CD14-positive monocyte (primary cell): ENCODE measurements at regions not wholly inside any gene's neighbourhood (a gene's known extent, or its start where the extent isn't known, plus 50 kb on each side); places are given as distances from the start of the nearest gene placed in this dataset.
A peak's percentile ranks its signal among the peaks of the same experiment; 100 is the strongest.

ENCODE experiments used
- DNase-seq, 3 donors: peaks; one replicate each; pipeline ENCODE4 v3.0.0-alpha.2; 2011 to 2022
- H2AFZ ChIP-seq: 2 replicates; pipeline ENCODE4 v1.6.0; 2012; ENCODE audit warnings: mild to moderate bottlenecking, low read depth, low read length, inconsistent platforms; ENCODE audit not compliant: insufficient read depth, poor library complexity, severe bottlenecking
- H3K27ac ChIP-seq, 2 donors: 1 replicate in 1 of 2; 2 replicates in 1 of 2; pipeline ENCODE4 v1.5.1; 2012 to 2013; ENCODE audit warnings: low read length in 2 of 2, control low read depth in 1 of 2, inconsistent platforms in 1 of 2, low read depth in 1 of 2, mild to moderate bottlenecking in 1 of 2
- H3K27me3 ChIP-seq, 2 donors: one replicate each; pipeline versions ENCODE4 v1.6.0 to v1.6.1; 2011 to 2013; ENCODE audit warnings: low read length in 2 of 2; ENCODE audit not compliant: control insufficient read depth in 2 of 2, insufficient read depth in 2 of 2
- H3K36me3 ChIP-seq, 2 donors: replicated peaks in 1 of 2; 1 replicate in 1 of 2; 2 replicates in 1 of 2; pipeline versions ENCODE4 v1.5.1 to v1.6.1; 2012 to 2013; ENCODE audit warnings: low read length in 2 of 2, control low read depth in 1 of 2, inconsistent platforms in 1 of 2, mild to moderate bottlenecking in 1 of 2; ENCODE audit not compliant: insufficient read depth in 2 of 2, control insufficient read depth in 1 of 2
- H3K4me1 ChIP-seq, 2 donors: 1 replicate in 1 of 2; 2 replicates in 1 of 2; pipeline versions ENCODE4 v1.5.1 to v1.6.1; 2012 to 2013; ENCODE audit warnings: low read length in 2 of 2, control low read depth in 1 of 2, inconsistent platforms in 1 of 2, mild to moderate bottlenecking in 1 of 2, moderate library complexity in 1 of 2; ENCODE audit not compliant: insufficient read depth in 2 of 2, control insufficient read depth in 1 of 2
- H3K4me2 ChIP-seq: replicated peaks from 2 replicates; pipeline ENCODE3; 2012; ENCODE audit warnings: low read length, moderate library complexity, mild to moderate bottlenecking; ENCODE audit not compliant: poor library complexity, severe bottlenecking; ENCODE audit errors: extremely low read depth
- H3K4me3 ChIP-seq, 3 experiments: fragments of 200-600 bp in 1 of 3; sonication (generic) in 1 of 3; replicated peaks in 1 of 3; 1 replicate in 2 of 3; 2 replicates in 1 of 3; pipeline ENCODE4 v1.5.1; 2011 to 2013; ENCODE audit warnings: low read length in 3 of 3, mild to moderate bottlenecking in 3 of 3, control low read depth in 2 of 3, low read depth in 2 of 3, inconsistent platforms in 1 of 3, moderate library complexity in 1 of 3
- H3K79me2 ChIP-seq: 2 replicates; pipeline ENCODE4 v1.6.0; 2012; ENCODE audit warnings: mild to moderate bottlenecking, control low read depth, inconsistent platforms, low read length, moderate library complexity; ENCODE audit not compliant: insufficient read depth
- H3K9ac ChIP-seq: 2 replicates; pipeline ENCODE4 v1.6.0; 2017; ENCODE audit warnings: low read length, mild to moderate bottlenecking; ENCODE audit not compliant: insufficient read depth, poor library complexity, severe bottlenecking
- H3K9me3 ChIP-seq, 2 donors: replicated peaks in 1 of 2; 1 replicate in 1 of 2; 2 replicates in 1 of 2; pipeline versions ENCODE4 v1.5.1 to v1.6.1; 2012 to 2013; ENCODE audit warnings: low read length in 2 of 2, control low read depth in 1 of 2; ENCODE audit not compliant: control insufficient read depth in 1 of 2, insufficient read depth in 1 of 2
- H4K20me1 ChIP-seq: 2 replicates; pipeline ENCODE4 v1.6.0; 2012; ENCODE audit warnings: mild to moderate bottlenecking, low read length, control low read depth, moderate library complexity; ENCODE audit not compliant: insufficient read depth
- H3K27ac Mint-ChIP-seq, 7 donors: one replicate each; pipeline ENCODE4 v1.8.0; 2020; ENCODE audit warnings: mild to moderate bottlenecking in 7 of 7, mixed read lengths in 7 of 7, moderate library complexity in 6 of 7, inconsistent platforms in 2 of 7
- H3K27me3 Mint-ChIP-seq, 3 donors: one replicate each; pipeline ENCODE4 v1.8.0; 2021 to 2022; ENCODE audit warnings: low read depth in 3 of 3, mild to moderate bottlenecking in 3 of 3, mixed read lengths in 3 of 3, moderate library complexity in 3 of 3, inconsistent platforms in 1 of 3
- H3K36me3 Mint-ChIP-seq, 2 donors: one replicate each; pipeline ENCODE4 v1.8.0; 2020; ENCODE audit warnings: mixed read lengths in 2 of 2, inconsistent platforms in 1 of 2, mild to moderate bottlenecking in 1 of 2
- H3K4me1 Mint-ChIP-seq: one replicate; pipeline ENCODE4 v1.8.0; 2020; ENCODE audit warnings: mild to moderate bottlenecking, mixed read lengths
- H3K4me3 Mint-ChIP-seq, 2 donors: one replicate each; pipeline ENCODE4 v1.8.0; 2020; ENCODE audit warnings: mild to moderate bottlenecking in 2 of 2, mixed read lengths in 2 of 2, moderate library complexity in 1 of 2
- H3K9me3 Mint-ChIP-seq, 7 donors: one replicate each; pipeline ENCODE4 v1.8.0; 2020 to 2022; ENCODE audit warnings: mixed read lengths in 7 of 7, mild to moderate bottlenecking in 6 of 7, moderate library complexity in 6 of 7, inconsistent platforms in 2 of 7
- WGBS: methylation state at CpG from one replicate; pipeline ENCODE4 v1.1.5; 2013; ENCODE audit warnings: missing lambda C conversion rate; ENCODE audit not compliant: insufficient coverage; 5-methylcytosine and 5-hydroxymethylcytosine counted together
- intact Hi-C, 2 donors: fragments of 100-400 bp; cut with micrococcal nuclease; formaldehyde crosslinking; loops; one replicate each; pipeline versions ENCODE4 v1.15.0 to v1.15.1; 2023
- TF ChIP-seq, protein P1 (sequence below): fragments of 200-600 bp; IDR thresholded peaks from one replicate; pipeline ENCODE4 v1.8.0; 2022; ENCODE audit warnings: antibody characterized with exemption, mild to moderate bottlenecking

- Histone ChIP-seq H3K27ac (no peak overlapping the region), H4K20me1 (no peaks in the 10 kb centered on the region), H3K36me3 (no peaks in the 10 kb centered on the region), H3K9ac (no peak overlapping the region), H3K79me2 (no peaks in the 10 kb centered on the region), H3K4me3 (no peak overlapping the region), H3K4me2 (no peak overlapping the region), H3K27me3 (no peaks in the 10 kb centered on the region), H3K4me1 (no peaks in the 10 kb centered on the region), H3K9me3 (no peaks in the 10 kb centered on the region), H2AFZ (no peak overlapping the region)
- 89% methylated on average over 5 of the region's 13 CpGs for WGBS
- DNase-seq: no peak
- Mint-ChIP-seq H3K36me3 (no peaks in the 10 kb centered on the region), H3K4me1 (no peaks in the 10 kb centered on the region), H3K27ac (peak overlapping the region in 1 of 7 donors; percentile 42), H3K27me3 (peaks cover 0 to 3% (median 0%) of the 10 kb centered on the region in 3 donors), H3K9me3 (peaks cover 0 to 3% (median 0%) of the 10 kb centered on the region in 7 donors), H3K4me3 (no peak overlapping the region)
- intact Hi-C loops: no loop called here
- TF ChIP-seq, protein P1, sequence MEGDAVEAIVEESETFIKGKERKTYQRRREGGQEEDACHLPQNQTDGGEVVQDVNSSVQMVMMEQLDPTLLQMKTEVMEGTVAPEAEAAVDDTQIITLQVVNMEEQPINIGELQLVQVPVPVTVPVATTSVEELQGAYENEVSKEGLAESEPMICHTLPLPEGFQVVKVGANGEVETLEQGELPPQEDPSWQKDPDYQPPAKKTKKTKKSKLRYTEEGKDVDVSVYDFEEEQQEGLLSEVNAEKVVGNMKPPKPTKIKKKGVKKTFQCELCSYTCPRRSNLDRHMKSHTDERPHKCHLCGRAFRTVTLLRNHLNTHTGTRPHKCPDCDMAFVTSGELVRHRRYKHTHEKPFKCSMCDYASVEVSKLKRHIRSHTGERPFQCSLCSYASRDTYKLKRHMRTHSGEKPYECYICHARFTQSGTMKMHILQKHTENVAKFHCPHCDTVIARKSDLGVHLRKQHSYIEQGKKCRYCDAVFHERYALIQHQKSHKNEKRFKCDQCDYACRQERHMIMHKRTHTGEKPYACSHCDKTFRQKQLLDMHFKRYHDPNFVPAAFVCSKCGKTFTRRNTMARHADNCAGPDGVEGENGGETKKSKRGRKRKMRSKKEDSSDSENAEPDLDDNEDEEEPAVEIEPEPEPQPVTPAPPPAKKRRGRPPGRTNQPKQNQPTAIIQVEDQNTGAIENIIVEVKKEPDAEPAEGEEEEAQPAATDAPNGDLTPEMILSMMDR: no peak
These were observed 199.2 kb upstream of the CDH4 start for GRCh38 chr20:61052776-61053442.

DNA sequence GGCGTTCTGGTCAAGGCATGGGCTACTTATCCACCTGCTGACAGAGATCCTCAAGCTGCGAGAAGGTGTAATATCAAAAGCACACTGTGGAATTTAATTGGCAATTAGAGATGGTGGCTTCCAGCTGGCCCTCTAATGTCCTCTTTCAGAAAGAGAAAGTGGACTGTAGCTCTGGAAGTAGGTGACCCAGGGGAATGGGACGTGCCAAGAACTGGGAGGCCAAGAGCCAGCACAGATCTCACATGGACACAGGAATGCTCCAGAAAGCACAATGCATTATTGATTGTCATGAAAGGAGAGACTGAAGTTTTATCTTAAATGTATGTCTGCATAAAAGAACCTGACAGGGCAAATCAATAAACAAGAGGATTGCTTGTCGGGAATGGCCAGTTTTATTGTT is 198.6 kb upstream of the CDH4 start:
- Histone ChIP-seq H3K79me2 (no peaks in the 10 kb centered on the region), H3K9me3 (no peaks in the 10 kb centered on the region), H3K36me3 (no peaks in the 10 kb centered on the region), H4K20me1 (no peaks in the 10 kb centered on the region), H3K27me3 (no peaks in the 10 kb centered on the region), H3K9ac (no peak overlapping the region), H3K4me3 (no peak overlapping the region), H3K4me1 (no peaks in the 10 kb centered on the region), H3K4me2 (no peak overlapping the region), H2AFZ (no peak overlapping the region), H3K27ac (no peak overlapping the region)
- no peak for DNase-seq
- H3K36me3 Mint-ChIP-seq: no peaks in the 10 kb centered on the region
- H3K4me1 Mint-ChIP-seq: no peaks in the 10 kb centered on the region
- no peak overlapping the region for H3K4me3 Mint-ChIP-seq
- TF ChIP-seq, protein P1: no peak
- peaks cover 0 to 3% (median 0%) of the 10 kb centered on the region in 3 donors for H3K27me3 Mint-ChIP-seq
- intact Hi-C loops: no loop called here
- peaks cover 0 to 3% (median 0%) of the 10 kb centered on the region in 7 donors for H3K9me3 Mint-ChIP-seq
- H3K27ac Mint-ChIP-seq: no peak overlapping the region
- 95% methylated on average over 3 of the region's 4 CpGs for WGBS
